B cell (primary cell): ENCODE measurements at regions not wholly inside any gene's neighbourhood (a gene's known extent, or its start where the extent isn't known, plus 50 kb on each side); places are given as distances from the start of the nearest gene placed in this dataset.
"Not testable (repeated sequence)": the region's sequence is repeated elsewhere in the genome, so short reads cannot be mapped to it uniquely, and the experiment has no call there.

Experiments
- EZH2 ChIP-seq: IDR thresholded peaks from 2 replicates; pipeline ENCODE4 v1.6.1; 2012; ENCODE audit warnings: borderline replicate concordance, low read depth, mild to moderate bottlenecking, moderate library complexity, low read length; ENCODE audit not compliant: insufficient read depth, poor library complexity, severe bottlenecking
- TF ChIP-seq, protein P1 (sequence below): fragments of 200-600 bp; IDR thresholded peaks from one replicate; pipeline ENCODE4 v1.8.0; 2022; ENCODE audit warnings: antibody characterized with exemption, mild to moderate bottlenecking

DNA sequence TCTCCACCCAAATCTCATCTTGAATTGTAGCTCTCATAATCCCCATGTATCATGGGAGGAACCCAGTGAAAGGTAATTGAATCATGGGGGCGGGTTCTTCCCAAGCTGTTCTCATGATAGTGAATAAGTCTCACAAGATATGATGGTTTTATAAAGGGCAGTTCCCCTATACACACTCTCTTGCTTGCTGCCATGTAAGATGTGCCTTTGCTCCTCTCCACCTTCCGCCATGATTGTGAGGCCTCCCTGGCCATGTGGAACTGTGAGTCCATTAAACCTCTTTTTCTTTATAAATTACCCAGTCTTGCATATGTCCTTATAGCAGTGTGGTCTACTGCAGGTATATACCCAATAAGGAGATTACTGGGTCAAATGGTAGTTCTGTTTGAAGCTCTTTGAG, 61.3 kb upstream of the ALOX12 start:
- TF ChIP-seq, protein P1, sequence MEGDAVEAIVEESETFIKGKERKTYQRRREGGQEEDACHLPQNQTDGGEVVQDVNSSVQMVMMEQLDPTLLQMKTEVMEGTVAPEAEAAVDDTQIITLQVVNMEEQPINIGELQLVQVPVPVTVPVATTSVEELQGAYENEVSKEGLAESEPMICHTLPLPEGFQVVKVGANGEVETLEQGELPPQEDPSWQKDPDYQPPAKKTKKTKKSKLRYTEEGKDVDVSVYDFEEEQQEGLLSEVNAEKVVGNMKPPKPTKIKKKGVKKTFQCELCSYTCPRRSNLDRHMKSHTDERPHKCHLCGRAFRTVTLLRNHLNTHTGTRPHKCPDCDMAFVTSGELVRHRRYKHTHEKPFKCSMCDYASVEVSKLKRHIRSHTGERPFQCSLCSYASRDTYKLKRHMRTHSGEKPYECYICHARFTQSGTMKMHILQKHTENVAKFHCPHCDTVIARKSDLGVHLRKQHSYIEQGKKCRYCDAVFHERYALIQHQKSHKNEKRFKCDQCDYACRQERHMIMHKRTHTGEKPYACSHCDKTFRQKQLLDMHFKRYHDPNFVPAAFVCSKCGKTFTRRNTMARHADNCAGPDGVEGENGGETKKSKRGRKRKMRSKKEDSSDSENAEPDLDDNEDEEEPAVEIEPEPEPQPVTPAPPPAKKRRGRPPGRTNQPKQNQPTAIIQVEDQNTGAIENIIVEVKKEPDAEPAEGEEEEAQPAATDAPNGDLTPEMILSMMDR = not testable (repeated sequence)
- not testable (repeated sequence) for TF ChIP-seq EZH2
